ENCODE measurements at regions not wholly inside any gene's neighbourhood (a gene's known extent, or its start where the extent isn't known, plus 50 kb on each side); places are given as distances from the start of the nearest gene placed in this dataset.

DNA sequence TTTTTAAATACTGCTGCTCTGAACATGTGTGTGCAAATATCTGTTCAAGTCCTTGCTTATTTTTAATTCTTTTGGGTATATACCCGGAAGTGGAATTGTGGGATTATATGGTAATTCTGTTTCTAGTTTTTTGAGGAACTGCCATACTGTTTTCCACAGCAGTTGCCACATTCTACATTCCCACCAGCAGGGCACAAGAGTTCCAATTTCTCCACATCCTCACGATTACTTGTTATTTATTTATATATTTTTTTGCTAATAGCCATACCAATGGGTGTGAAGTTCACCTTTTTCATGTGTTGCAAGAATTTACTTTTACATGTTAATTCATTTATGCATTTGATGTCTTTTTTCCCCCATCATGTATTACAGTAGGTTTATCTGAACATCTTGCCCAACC lies 79.6 kb upstream of the CXCL12 start:
- no peak for DNase-seq
- H3K36me3 ChIP-seq, result no peaks in the 10 kb centered on the region
- TF ChIP-seq, protein P1, sequence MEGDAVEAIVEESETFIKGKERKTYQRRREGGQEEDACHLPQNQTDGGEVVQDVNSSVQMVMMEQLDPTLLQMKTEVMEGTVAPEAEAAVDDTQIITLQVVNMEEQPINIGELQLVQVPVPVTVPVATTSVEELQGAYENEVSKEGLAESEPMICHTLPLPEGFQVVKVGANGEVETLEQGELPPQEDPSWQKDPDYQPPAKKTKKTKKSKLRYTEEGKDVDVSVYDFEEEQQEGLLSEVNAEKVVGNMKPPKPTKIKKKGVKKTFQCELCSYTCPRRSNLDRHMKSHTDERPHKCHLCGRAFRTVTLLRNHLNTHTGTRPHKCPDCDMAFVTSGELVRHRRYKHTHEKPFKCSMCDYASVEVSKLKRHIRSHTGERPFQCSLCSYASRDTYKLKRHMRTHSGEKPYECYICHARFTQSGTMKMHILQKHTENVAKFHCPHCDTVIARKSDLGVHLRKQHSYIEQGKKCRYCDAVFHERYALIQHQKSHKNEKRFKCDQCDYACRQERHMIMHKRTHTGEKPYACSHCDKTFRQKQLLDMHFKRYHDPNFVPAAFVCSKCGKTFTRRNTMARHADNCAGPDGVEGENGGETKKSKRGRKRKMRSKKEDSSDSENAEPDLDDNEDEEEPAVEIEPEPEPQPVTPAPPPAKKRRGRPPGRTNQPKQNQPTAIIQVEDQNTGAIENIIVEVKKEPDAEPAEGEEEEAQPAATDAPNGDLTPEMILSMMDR (IDR thresholded peaks at IDR 0.05), result no peak
- 40 to 42% methylated on average over 2 of the region's 2 CpGs for WGBS, 2 donors
- no peaks in the 10 kb centered on the region for H3K27me3 ChIP-seq
- H3K4me1 ChIP-seq, result no peaks in the 10 kb centered on the region
- intact Hi-C loops (cut with DNase I), result no loop called here
- no peaks in the 10 kb centered on the region for H3K9me3 ChIP-seq
- no peak overlapping the region for H3K4me3 ChIP-seq
- no peak overlapping the region for H3K27ac ChIP-seq

DNA sequence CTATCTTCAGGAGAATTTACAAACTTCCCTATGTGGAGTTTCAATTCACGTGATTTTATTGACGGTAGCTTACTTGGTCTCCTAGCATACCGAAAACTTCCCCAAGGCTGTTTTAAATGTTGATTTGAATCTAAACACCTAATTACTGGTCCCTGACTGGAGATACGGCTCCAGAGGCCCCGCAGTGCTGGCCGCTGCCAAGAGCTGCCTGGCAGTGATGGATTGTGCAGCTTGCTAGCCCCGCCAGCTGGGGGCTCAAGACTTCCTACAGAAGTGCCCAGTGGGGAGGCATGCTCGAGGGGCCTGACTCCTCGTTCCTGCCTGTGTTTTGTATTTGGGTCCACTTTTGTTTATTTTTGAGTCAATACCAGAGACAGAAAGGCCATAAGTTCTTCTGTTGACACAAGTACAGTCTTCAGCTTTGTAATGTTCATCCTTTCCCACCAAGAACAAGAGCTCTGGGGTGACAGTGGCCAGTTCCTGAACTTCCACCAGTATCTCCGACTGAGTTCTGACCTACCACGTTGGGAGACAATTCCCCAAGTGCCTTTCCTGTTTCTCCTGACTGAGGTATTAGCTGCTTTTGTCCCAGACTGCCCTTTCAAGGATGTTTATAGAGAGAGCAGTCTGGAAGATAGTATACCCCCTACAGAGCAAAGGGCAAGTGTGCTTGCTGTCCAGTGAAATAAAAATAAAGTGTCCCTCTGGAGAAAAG lies 80.7 kb upstream of the CXCL12 start:
- 34 to 36% methylated on average over 8 to 9 of the region's 11 CpGs for WGBS, 2 donors
- H3K27ac ChIP-seq, result no peak overlapping the region
- H3K4me1 ChIP-seq, result no peaks in the 10 kb centered on the region
- no peaks in the 10 kb centered on the region for H3K9me3 ChIP-seq
- DNase-seq, result no peak
- H3K4me3 ChIP-seq, result no peak overlapping the region
- H3K36me3 ChIP-seq, result no peaks in the 10 kb centered on the region
- intact Hi-C loops (cut with DNase I), result no loop called here
- H3K27me3 ChIP-seq, result no peaks in the 10 kb centered on the region
- no peak for TF ChIP-seq POLR2A (IDR thresholded peaks at IDR 0.05)
- TF ChIP-seq, protein P1 (IDR thresholded peaks at IDR 0.05), result no peak

DNA sequence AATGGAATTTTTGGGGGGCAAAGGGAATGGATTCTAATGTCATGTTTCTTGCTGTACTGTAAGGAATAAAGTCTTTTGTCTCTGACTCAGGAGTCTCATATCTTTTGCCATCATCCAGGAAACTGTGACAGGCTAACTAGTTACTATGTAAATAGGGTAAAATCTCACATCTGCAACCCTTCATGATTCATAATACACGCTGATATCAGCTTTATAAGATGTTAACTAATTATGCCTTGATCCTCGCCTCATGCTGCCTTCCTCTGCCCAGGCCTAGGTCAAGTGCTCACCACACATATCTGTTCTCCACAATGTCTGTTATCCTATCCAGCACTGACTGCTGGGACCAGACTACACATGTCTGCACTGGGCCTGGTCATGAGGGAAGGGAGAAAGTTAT lies 81.3 kb upstream of the CXCL12 start:
- WGBS, 2 donors, result 52 to 66% methylated on average over 2 of the region's 2 CpGs
- TF ChIP-seq, protein P1 (IDR thresholded peaks at IDR 0.05), result no peak
- no peak for TF ChIP-seq POLR2A (IDR thresholded peaks at IDR 0.05)
- no peak overlapping the region for H3K4me3 ChIP-seq

DNA sequence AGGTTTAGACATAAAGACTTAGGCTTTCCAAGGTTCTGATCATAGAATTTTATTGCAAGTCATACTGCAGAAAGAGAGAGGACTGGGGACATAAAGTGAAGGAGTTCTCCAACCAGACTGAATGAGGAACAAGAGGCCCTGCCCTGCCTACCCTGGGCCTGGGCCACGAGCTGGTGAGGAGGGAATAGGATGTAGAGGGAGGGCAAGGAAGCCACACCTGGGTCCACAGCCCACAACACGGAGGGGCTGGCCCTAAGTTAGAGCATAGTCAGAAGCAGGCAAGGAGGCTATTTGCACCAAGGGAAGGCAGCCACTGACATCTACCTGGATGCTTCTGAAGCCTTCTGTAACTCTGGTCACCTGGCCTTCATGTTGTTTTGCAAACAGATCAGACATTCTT lies 82.2 kb upstream of the CXCL12 start:
- H3K4me3 ChIP-seq, result no peak overlapping the region
- H3K27me3 ChIP-seq, result no peaks in the 10 kb centered on the region
- H3K27ac ChIP-seq, result no peak overlapping the region
- H3K36me3 ChIP-seq, result no peaks in the 10 kb centered on the region
- 52 to 62% methylated on average over 2 of the region's 2 CpGs for WGBS, 2 donors
- H3K4me1 ChIP-seq, result no peaks in the 10 kb centered on the region
- no peak for TF ChIP-seq POLR2A (IDR thresholded peaks at IDR 0.05)
- TF ChIP-seq, protein P1 (IDR thresholded peaks at IDR 0.05), result no peak
- H3K9me3 ChIP-seq, result no peaks in the 10 kb centered on the region
- intact Hi-C loops (cut with DNase I), result no loop called here
- DNase-seq, result no peak

More for the DNA sequence above, 81.3 kb upstream of the CXCL12 start:
- intact Hi-C loops (cut with DNase I), result no loop called here
- Histone ChIP-seq H3K9me3 (no peaks in the 10 kb centered on the region), H3K27me3 (no peaks in the 10 kb centered on the region), H3K36me3 (no peaks in the 10 kb centered on the region), H3K27ac (no peak overlapping the region), H3K4me1 (no peaks in the 10 kb centered on the region)
- DNase-seq, result no peak

DNA sequence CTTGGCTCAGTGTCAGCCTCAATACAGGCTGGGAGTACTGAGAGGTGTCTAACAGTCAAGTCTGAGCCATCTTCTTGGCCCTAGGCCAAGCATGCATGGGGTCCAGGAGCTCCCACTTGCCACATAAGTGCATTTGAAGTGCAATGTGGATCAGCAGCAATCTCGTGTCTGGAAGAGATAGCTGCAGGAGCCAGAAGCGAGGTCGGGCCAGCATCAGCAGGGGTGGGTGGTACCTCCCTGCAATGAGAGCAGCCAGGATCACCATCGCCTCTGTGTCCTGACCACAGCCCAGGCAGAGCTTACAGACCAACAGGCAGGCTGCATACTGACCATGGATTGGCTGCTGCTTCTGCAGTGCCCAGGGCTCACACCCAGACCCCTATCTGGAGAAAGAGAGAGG lies 83.0 kb upstream of the CXCL12 start:
- no peak overlapping the region for H3K27ac ChIP-seq
- intact Hi-C loops (cut with DNase I), result no loop called here
- no peaks in the 10 kb centered on the region for H3K9me3 ChIP-seq
- no peaks in the 10 kb centered on the region for H3K27me3 ChIP-seq
- H3K4me3 ChIP-seq, result no peak overlapping the region
- TF ChIP-seq, protein P1 (IDR thresholded peaks at IDR 0.05), result no peak
- TF ChIP-seq POLR2A (IDR thresholded peaks at IDR 0.05), result no peak
- no peaks in the 10 kb centered on the region for H3K4me1 ChIP-seq
- 40 to 68% methylated on average over 1 to 4 of the region's 4 CpGs for WGBS, 2 donors
- H3K36me3 ChIP-seq, result no peaks in the 10 kb centered on the region
- no peak for DNase-seq

Measured in esophagus squamous epithelium (tissue), 5 donors.